Heart left ventricle (tissue), 13 donors: ENCODE measurements at regions not wholly inside any gene's neighbourhood (a gene's known extent, or its start where the extent isn't known, plus 50 kb on each side); places are given as distances from the start of the nearest gene placed in this dataset.

Experiments used
- POLR2A ChIP-seq, 2 donors: fragments of 450-650 bp; IDR thresholded peaks; one replicate each; pipeline ENCODE4 v1.6.1; 2017; ENCODE audit warnings: antibody characterized with exemption in 2 of 2, mild to moderate bottlenecking in 2 of 2, moderate library complexity in 2 of 2
- TF ChIP-seq, protein P1 (sequence below), 12 donors: fragments of 200-600 bp; sonication (generic) in 4 of 12; IDR thresholded peaks; one replicate each; pipeline versions ENCODE4 v1.5.0 to v1.8.0; 2018 to 2022; ENCODE audit warnings: antibody characterized with exemption in 12 of 12, mild to moderate bottlenecking in 5 of 12
- donor health status: ischemic (EF 13 %, LVEDD 7.1; RV severe dilation, severe dysfunction).
- donor health status: DM: no; HTN: yes; CAD: no.
- donor health status: DM: no; HTN: no; CAD: no.
- donor health status: ischemic (EF 25% LVEDD 6.9; RV normal size, moderate dysfunction).
- donor health status: ischemic (EF 25% LVEDD 5.7; RV mildly dilated, moderate dysfunction).
- donor health status: ischemic (EF 35%, LVEDD 5.7; RV mildly dilated, moderate dysfunction).
- donor health status: nonischemic (EF 11% LVEDD 7.7; RV severe dilation, severe dysfunction).
- donor health status: DM: yes; HTN: yes; CAD: no.
- donor health status: PGD.
- donor health status: ischemic (EF 29% LVEDD 5.4; RV normal size, mild dysfunction).
- donor health status: nonischemic (EF 23%, LVEDD 6.1; RV moderate dilation, normal function).

DNA sequence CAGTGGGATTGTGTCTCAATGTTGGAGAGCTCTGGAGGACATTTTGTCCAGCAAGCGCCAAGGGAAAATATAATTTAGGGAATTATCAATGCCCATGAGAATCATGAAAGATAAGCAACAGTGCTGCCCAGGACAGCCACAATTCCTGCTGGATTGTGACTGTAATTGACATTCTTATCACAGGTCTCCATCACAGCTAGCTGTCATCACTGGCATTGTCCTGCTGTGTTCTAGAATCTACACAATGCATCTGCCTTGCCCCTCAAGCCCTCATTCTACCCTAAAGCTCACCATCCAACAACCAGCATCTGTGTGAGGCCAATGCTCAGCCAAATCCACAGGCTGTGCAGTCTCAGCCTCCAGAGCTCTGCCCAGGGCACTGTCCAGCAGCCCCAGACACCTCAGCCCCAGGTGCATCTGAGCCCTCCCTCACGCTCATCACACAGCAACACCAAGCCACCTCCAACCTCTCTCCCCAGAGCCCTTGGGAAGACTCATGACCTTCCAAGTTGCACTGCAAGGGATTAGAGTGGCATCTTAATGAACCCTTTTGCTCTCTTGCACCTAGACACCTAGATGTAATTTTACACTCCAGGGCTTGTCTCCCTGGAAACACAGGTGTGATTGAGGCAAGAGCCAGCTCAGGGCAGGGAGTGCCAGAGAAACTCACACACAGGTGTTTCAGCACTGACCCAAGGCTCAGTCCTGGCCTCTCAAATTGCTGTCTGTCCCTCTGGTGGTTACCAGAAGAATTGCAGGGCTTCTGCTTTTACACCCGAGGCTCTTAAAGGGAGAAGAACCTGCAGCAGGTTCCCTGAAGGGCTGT lies 85.2 kb upstream of the PHACTR3 start:
- TF ChIP-seq, protein P1, sequence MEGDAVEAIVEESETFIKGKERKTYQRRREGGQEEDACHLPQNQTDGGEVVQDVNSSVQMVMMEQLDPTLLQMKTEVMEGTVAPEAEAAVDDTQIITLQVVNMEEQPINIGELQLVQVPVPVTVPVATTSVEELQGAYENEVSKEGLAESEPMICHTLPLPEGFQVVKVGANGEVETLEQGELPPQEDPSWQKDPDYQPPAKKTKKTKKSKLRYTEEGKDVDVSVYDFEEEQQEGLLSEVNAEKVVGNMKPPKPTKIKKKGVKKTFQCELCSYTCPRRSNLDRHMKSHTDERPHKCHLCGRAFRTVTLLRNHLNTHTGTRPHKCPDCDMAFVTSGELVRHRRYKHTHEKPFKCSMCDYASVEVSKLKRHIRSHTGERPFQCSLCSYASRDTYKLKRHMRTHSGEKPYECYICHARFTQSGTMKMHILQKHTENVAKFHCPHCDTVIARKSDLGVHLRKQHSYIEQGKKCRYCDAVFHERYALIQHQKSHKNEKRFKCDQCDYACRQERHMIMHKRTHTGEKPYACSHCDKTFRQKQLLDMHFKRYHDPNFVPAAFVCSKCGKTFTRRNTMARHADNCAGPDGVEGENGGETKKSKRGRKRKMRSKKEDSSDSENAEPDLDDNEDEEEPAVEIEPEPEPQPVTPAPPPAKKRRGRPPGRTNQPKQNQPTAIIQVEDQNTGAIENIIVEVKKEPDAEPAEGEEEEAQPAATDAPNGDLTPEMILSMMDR (IDR thresholded peaks at IDR 0.05) = peak; percentile 71 to 93 (median 83)
- no peak for TF ChIP-seq POLR2A (IDR thresholded peaks at IDR 0.05)
